Ishikawa (cell line): ENCODE measurements at regions not wholly inside any gene's neighbourhood (a gene's known extent, or its start where the extent isn't known, plus 50 kb on each side); places are given as distances from the start of the nearest gene placed in this dataset.

Source experiments
- CEBPB ChIP-seq: IDR thresholded peaks from 2 replicates; pipeline ENCODE4 v1.6.1; 2012
- CREB1 ChIP-seq: IDR thresholded peaks from 2 replicates; pipeline ENCODE4 v1.6.1; 2012; ENCODE audit warnings: low read depth
- EGR1 ChIP-seq: IDR thresholded peaks from 2 replicates; pipeline ENCODE4 v1.6.1; 2012
- EP300 ChIP-seq: IDR thresholded peaks from 2 replicates; pipeline ENCODE4 v1.6.1; 2012; ENCODE audit warnings: borderline replicate concordance
- FOXM1 ChIP-seq: IDR thresholded peaks from 2 replicates; pipeline ENCODE4 v1.6.1; 2012; ENCODE audit warnings: low read depth, borderline replicate concordance
- NFIC ChIP-seq: IDR thresholded peaks from 2 replicates; pipeline ENCODE4 v1.6.1; 2012
- RAD21 ChIP-seq: IDR thresholded peaks from 2 replicates; pipeline ENCODE4 v1.6.1; 2012; ENCODE audit warnings: low read depth
- TAF1 ChIP-seq: IDR thresholded peaks from 2 replicates; pipeline ENCODE4 v1.6.1; 2012; ENCODE audit warnings: low read depth, mild to moderate bottlenecking
- TCF12 ChIP-seq: IDR thresholded peaks from 2 replicates; pipeline ENCODE4 v1.6.1; 2012; ENCODE audit warnings: low read depth
- TEAD4 ChIP-seq: IDR thresholded peaks from 2 replicates; pipeline ENCODE4 v1.6.1; 2012
- YY1 ChIP-seq: IDR thresholded peaks from 2 replicates; pipeline ENCODE4 v1.6.1; 2012; ENCODE audit warnings: low read depth
- ZBTB7A ChIP-seq: IDR thresholded peaks from 2 replicates; pipeline ENCODE4 v1.6.1; 2012; ENCODE audit warnings: low read depth
- TF ChIP-seq, protein P1 (sequence below): IDR thresholded peaks from 2 replicates; pipeline ENCODE4 v1.6.1; 2012; ENCODE audit warnings: low read depth, mild to moderate bottlenecking
- TF ChIP-seq, protein P2 (sequence below): IDR thresholded peaks from 2 replicates; pipeline ENCODE4 v1.6.1; 2012
- TF ChIP-seq, protein P3 (sequence below): IDR thresholded peaks from 2 replicates; pipeline ENCODE4 v1.6.1; 2012

DNA sequence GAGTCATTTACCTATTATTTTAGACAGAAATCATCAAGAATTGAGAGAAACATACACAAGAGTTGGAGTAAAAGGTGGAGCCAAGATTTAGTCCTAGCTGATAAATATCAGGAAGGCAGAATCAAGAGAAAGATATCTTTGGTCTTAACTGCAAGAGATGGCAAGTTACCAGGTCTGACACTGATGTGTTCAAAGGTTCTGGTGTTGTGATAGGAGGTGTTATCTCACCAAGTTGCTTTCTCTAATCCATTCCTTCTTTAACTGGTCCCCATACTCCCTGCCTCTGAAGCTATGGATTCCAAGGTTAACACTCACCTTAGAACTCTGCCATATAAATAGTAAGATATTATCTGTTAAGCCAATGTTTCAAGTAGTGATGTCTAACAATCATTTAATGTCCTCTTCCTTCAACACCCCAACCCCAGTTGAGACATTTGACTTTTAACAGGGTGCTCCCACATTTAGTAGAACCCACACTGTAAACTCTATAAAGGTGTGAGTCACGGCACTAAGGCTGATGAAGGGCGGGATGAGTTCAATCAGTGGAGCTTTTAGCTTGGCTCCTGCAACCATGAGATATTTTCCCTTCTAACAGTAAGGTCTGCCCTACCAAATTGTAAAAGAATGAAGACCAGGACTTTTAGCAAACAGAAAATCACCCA, 333.7 kb downstream of the RND3 start:
- TF ChIP-seq ZBTB7A (no peak), TAF1 (no peak)

DNA sequence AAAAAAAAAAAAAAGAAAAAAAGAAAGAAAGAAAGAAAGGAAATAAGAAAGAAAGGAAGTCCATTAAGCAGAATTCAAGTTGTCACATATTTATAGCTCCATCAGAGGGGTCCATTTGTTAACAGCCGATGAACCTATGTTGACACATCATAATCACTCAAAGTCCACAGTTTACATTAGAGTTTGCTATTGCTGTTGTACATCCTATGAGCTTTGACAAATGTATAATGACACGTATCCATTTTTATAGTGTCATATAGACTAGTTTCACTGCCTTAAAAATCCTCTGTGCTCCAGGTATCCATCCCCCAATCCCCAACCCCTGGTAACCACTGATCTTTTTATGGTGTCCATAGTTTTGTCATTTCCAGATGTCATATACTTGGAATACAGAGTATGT, 335.2 kb downstream of the RND3 start:
- TF ChIP-seq EP300, result no peak
- TF ChIP-seq ZBTB7A, result no peak
- TF ChIP-seq TCF12, result no peak
- no peak for TF ChIP-seq TEAD4
- no peak for TF ChIP-seq NFIC
- TF ChIP-seq CEBPB, result no peak
- TF ChIP-seq RAD21, result no peak
- no peak for TF ChIP-seq YY1
- TF ChIP-seq TAF1, result no peak
- TF ChIP-seq EGR1, result no peak
- TF ChIP-seq CREB1, result no peak
- TF ChIP-seq, protein P1, sequence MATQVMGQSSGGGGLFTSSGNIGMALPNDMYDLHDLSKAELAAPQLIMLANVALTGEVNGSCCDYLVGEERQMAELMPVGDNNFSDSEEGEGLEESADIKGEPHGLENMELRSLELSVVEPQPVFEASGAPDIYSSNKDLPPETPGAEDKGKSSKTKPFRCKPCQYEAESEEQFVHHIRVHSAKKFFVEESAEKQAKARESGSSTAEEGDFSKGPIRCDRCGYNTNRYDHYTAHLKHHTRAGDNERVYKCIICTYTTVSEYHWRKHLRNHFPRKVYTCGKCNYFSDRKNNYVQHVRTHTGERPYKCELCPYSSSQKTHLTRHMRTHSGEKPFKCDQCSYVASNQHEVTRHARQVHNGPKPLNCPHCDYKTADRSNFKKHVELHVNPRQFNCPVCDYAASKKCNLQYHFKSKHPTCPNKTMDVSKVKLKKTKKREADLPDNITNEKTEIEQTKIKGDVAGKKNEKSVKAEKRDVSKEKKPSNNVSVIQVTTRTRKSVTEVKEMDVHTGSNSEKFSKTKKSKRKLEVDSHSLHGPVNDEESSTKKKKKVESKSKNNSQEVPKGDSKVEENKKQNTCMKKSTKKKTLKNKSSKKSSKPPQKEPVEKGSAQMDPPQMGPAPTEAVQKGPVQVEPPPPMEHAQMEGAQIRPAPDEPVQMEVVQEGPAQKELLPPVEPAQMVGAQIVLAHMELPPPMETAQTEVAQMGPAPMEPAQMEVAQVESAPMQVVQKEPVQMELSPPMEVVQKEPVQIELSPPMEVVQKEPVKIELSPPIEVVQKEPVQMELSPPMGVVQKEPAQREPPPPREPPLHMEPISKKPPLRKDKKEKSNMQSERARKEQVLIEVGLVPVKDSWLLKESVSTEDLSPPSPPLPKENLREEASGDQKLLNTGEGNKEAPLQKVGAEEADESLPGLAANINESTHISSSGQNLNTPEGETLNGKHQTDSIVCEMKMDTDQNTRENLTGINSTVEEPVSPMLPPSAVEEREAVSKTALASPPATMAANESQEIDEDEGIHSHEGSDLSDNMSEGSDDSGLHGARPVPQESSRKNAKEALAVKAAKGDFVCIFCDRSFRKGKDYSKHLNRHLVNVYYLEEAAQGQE, result no peak
- TF ChIP-seq, protein P2, sequence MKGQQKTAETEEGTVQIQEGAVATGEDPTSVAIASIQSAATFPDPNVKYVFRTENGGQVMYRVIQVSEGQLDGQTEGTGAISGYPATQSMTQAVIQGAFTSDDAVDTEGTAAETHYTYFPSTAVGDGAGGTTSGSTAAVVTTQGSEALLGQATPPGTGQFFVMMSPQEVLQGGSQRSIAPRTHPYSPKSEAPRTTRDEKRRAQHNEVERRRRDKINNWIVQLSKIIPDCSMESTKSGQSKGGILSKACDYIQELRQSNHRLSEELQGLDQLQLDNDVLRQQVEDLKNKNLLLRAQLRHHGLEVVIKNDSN, result no peak
- TF ChIP-seq, protein P3, sequence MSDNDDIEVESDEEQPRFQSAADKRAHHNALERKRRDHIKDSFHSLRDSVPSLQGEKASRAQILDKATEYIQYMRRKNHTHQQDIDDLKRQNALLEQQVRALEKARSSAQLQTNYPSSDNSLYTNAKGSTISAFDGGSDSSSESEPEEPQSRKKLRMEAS, result no peak
- TF ChIP-seq FOXM1, result no peak

DNA sequence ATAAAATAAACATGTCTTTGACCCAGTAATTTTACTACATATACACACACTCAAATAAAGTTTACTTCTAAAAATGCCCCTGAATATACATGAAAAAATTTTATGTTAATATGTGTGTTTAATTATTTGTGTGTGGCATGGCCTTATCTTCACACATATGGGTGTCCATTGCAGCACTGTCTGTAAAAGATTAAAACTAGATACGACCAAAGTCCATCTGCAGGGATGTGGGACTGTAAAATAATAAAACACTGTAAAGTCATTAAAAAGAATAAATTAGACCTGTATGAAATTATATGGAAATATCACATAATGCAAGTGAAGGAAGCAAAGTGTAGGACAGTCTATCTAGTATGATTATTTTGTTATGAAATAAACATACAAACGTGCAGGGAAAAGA, 337.3 kb downstream of the RND3 start:
- TF ChIP-seq EP300 (no peak), NFIC (no peak), ZBTB7A (no peak), TAF1 (no peak), CREB1 (no peak), EGR1 (no peak), CEBPB (no peak), YY1 (no peak), TEAD4 (no peak), RAD21 (no peak), TCF12 (no peak), FOXM1 (no peak)
- TF ChIP-seq, protein P2, result no peak
- TF ChIP-seq, protein P1, result no peak
- TF ChIP-seq, protein P3, result no peak

DNA sequence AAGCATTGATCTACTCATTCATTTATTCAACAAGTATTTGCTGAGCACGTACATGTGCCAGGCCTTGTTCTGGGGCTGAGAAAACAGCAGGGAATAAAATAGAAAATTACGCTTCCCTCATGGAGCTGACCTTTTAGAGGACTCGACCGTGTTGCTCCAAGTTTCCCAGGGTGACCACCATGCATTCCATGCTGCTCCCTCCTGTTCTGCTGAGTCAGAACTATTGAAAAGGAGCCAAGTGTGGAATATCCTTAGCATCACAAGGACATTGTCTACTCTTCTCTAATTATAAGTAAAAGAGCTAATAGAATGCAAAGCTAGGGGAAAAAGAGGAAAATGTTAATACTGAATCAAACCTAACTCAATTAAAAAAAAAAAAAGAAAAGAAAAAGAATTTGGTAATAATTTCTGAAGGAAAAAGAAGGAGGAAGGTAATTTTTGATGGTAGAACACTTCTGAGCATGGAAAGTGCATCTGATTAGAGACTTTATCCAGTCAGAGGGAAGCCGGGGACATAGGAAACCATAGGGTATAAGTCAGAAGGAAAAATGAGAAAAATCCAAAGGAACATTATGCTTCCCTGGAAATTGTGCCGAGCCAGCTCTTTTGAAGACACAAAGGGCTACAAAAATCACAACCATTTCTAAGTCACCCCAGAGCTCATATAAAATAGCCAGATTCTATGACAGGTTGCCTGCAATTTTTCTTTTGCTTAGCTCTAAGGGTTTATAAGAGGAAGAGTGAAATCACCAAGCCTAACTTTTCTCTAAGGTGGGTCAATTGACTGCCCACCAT, 339.4 kb downstream of the RND3 start:
- TF ChIP-seq RAD21 (no peak), TAF1 (no peak), CREB1 (no peak), TCF12 (no peak), ZBTB7A (no peak), YY1 (no peak), CEBPB (no peak), EP300 (no peak)
- TF ChIP-seq, protein P1, result no peak
- TF ChIP-seq, protein P2, result no peak
- TF ChIP-seq, protein P3, result no peak
